ENCODE measurements at regions not wholly inside any gene's neighbourhood (a gene's known extent, or its start where the extent isn't known, plus 50 kb on each side); places are given as distances from the start of the nearest gene placed in this dataset.
"Not testable (repeated sequence)": the region's sequence is repeated elsewhere in the genome, so short reads cannot be mapped to it uniquely, and the experiment has no call there.

DNA sequence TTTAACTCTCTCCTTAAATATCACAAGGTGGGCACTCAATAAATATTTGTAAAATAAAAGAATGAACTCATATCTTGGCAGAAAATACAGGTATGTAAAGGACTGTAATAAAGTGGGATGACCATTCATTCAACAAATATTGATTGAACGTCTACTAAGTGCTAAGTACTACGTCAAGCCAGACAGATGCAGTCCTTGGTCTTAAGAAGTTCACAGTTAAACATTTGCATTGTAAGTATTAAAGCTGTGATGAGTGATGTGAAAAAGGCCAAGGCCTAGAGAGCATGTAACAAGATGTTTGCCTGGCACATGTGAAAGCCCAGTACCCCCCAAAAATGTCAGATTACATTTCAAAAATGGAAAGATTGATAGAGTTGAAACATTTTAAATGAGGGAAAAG is 130.1 kb upstream of the TMEM170B start:
- TF ChIP-seq, protein P1, sequence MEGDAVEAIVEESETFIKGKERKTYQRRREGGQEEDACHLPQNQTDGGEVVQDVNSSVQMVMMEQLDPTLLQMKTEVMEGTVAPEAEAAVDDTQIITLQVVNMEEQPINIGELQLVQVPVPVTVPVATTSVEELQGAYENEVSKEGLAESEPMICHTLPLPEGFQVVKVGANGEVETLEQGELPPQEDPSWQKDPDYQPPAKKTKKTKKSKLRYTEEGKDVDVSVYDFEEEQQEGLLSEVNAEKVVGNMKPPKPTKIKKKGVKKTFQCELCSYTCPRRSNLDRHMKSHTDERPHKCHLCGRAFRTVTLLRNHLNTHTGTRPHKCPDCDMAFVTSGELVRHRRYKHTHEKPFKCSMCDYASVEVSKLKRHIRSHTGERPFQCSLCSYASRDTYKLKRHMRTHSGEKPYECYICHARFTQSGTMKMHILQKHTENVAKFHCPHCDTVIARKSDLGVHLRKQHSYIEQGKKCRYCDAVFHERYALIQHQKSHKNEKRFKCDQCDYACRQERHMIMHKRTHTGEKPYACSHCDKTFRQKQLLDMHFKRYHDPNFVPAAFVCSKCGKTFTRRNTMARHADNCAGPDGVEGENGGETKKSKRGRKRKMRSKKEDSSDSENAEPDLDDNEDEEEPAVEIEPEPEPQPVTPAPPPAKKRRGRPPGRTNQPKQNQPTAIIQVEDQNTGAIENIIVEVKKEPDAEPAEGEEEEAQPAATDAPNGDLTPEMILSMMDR (IDR thresholded peaks at IDR 0.05; ENCODE audit: insufficient read depth, low read length, poor library complexity, severe bottlenecking): no peak
- no peak overlapping the region for H3K4me3 ChIP-seq (ENCODE audit: low read depth, low read length)
- no peaks in the 10 kb centered on the region for H3K36me3 ChIP-seq (ENCODE audit: control insufficient read depth, insufficient read depth, low read length)
- no peak for DNase-seq (ENCODE audit: low read depth)
- H3K27me3 ChIP-seq (ENCODE audit: control insufficient read depth, insufficient read depth, low read length): no peaks in the 10 kb centered on the region

DNA sequence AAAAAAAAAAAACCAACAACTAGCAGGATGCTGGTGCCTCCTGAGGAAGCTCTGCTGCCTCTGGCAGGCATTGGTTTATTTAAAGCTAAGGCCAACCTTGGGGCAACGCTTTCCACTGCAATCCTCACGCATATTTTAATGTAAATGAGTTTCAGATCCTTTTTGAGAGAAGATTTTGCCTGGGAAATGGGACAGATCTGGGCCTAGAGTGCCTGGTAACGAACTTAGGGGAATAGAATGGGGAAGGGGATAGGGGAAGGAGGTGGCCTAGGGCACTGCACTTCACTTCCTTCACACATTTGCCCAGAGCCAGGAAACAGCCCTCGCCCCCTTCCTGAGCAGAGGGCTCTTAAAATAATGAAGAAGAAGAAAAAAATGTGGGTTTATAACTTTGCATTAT is 132.7 kb upstream of the TMEM170B start:
- no peak for DNase-seq (ENCODE audit: low read depth)
- TF ChIP-seq, protein P1 (IDR thresholded peaks at IDR 0.05; ENCODE audit: insufficient read depth, low read length, poor library complexity, severe bottlenecking): no peak
- H3K4me3 ChIP-seq (ENCODE audit: low read depth, low read length): no peak overlapping the region
- H3K36me3 ChIP-seq (ENCODE audit: control insufficient read depth, insufficient read depth, low read length): no peaks in the 10 kb centered on the region
- H3K27me3 ChIP-seq (ENCODE audit: control insufficient read depth, insufficient read depth, low read length): no peaks in the 10 kb centered on the region

DNA sequence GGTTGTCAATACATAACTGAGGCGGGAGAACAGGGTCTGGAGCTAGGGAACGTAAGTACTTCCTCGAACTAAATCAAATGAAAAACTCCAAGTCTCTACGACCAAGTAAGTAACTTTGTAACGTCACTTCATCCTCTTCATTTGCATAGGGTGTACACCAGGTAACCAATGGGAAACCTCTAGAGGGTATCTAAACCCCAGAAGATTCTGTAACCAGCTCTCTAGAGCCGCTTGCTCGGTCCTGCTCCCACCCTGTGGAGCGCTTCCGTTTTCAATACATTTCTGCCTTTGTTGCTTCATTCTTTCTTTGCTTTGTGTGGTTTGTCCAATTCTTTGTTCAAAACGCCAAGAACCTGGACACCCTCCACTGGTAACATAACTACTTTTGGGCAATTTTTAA is 133.5 kb upstream of the TMEM170B start:
- H3K36me3 ChIP-seq (ENCODE audit: control insufficient read depth, insufficient read depth, low read length): no peaks in the 10 kb centered on the region

DNA sequence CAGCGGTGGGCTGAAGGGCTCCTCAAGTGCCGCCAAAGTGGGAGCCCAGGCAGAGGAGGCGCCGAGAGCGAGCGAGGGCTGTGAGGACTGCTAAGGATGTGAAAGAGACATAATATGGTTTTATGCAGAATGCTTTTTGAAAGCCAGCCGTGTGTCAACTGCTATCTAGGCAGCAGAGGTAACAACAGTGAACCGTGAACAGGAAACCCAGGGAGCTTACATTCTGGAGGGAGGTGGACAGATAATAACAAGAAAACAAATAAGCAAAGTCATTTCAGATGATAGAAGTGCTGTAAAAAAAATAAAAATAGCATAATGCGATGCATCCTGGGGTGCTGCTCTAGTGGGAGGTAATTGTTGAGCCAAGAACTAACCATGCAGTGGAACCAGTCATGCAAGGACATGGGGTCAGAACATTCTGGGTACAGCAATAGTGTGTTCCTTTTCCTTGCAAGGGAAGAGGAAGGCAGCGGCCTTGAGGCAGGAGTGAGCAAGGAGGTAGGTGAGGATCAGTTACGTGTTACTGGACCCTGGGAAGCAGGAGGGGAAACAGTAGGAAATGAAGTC is 134.4 kb upstream of the TMEM170B start:
- H3K27me3 ChIP-seq (ENCODE audit: control insufficient read depth, insufficient read depth, low read length): no peaks in the 10 kb centered on the region
- H3K4me3 ChIP-seq (ENCODE audit: low read depth, low read length): no peak overlapping the region
- TF ChIP-seq, protein P1 (IDR thresholded peaks at IDR 0.05; ENCODE audit: insufficient read depth, low read length, poor library complexity, severe bottlenecking): no peak
- no peak for DNase-seq (ENCODE audit: low read depth)
- no peaks in the 10 kb centered on the region for H3K36me3 ChIP-seq (ENCODE audit: control insufficient read depth, insufficient read depth, low read length)

More for the DNA sequence above, 133.5 kb upstream of the TMEM170B start:
- TF ChIP-seq, protein P1 (IDR thresholded peaks at IDR 0.05; ENCODE audit: insufficient read depth, low read length, poor library complexity, severe bottlenecking): no peak
- DNase-seq (ENCODE audit: low read depth): no peak
- no peak overlapping the region for H3K4me3 ChIP-seq (ENCODE audit: low read depth, low read length)
- no peaks in the 10 kb centered on the region for H3K27me3 ChIP-seq (ENCODE audit: control insufficient read depth, insufficient read depth, low read length)

DNA sequence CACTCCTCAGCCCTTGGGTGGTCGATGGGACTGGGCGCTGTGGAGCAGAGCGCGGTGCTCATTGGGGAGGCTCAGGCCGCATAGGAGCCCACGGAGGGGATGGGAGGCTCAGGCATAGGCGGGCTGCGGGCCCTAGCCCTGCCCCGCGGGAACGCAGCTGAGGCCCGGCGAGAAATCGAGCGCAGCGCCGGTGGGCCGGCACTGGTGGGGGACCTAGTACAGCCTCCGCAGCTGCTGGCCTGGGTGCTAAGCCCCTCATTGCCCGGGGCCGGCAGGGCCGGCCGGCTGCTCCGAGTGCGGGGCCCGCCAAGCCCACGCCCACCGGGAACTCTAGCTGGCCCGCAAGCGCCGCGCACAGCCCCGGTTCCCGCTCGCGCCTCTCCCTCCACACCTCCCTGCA is 135.0 kb upstream of the TMEM170B start:
- H3K4me3 ChIP-seq (ENCODE audit: low read depth, low read length): not testable (repeated sequence)

DNA sequence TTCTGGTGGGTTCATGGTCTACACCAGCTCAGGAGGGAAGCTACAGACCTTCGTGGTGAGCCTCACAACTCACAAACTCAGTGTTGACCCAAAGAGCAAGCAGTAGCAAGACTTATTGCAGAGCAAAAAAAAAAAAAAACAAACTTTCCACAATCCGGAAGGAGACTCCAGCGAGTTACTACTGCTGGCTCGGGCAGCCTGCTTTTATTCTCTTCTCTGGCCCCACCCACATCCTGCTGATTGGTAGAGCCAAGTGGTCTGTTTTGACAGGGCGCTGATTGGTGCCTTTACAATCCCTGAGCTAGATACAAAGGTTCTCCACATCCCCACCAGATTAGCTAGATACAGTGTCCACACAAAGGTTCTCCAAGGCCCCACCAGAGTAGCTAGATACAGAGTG is 135.6 kb upstream of the TMEM170B start:
- DNase-seq (ENCODE audit: low read depth); H3K27me3 ChIP-seq (ENCODE audit: control insufficient read depth, insufficient read depth, low read length); H3K36me3 ChIP-seq (ENCODE audit: control insufficient read depth, insufficient read depth, low read length); H3K4me3 ChIP-seq (ENCODE audit: low read depth, low read length): not testable (repeated sequence)

More for the DNA sequence above, 135.0 kb upstream of the TMEM170B start:
- not testable (repeated sequence) for DNase-seq (ENCODE audit: low read depth); H3K27me3 ChIP-seq (ENCODE audit: control insufficient read depth, insufficient read depth, low read length); H3K36me3 ChIP-seq (ENCODE audit: control insufficient read depth, insufficient read depth, low read length)
